GM21360 (cell line): ENCODE measurements at regions not wholly inside any gene's neighbourhood (a gene's known extent, or its start where the extent isn't known, plus 50 kb on each side); places are given as distances from the start of the nearest gene placed in this dataset.
"Not testable (repeated sequence)": the region's sequence is repeated elsewhere in the genome, so short reads cannot be mapped to it uniquely, and the experiment has no call there.

ENCODE experiments used
- ATAC-seq: cut with Tn5 transposase; IDR thresholded peaks from one replicate; pipeline ENCODE4 v1.9.1; 2021; ENCODE audit warnings: mild to moderate bottlenecking, moderate library complexity; ENCODE audit not compliant: unreplicated experiment

DNA sequence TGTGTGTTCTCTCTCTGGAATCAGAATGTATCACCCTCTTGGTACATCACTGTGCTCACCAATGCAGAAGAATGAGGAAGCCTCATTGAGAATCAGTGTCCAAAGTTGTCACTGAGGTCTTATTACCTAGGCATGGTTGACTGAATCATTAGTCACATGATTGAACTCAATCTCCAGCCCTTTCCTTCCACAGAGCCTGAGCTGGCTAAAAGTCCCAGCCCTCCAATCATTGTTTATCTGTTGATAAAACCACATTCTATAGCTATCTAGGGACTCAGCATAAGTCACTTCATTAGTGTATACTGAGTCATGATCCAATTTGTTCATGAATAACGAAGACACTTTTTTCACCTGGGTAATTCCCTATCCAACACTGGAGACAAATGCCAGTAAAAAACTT lies 396.8 kb downstream of the TRAM1L1 start:
- ATAC-seq, result no peak

DNA sequence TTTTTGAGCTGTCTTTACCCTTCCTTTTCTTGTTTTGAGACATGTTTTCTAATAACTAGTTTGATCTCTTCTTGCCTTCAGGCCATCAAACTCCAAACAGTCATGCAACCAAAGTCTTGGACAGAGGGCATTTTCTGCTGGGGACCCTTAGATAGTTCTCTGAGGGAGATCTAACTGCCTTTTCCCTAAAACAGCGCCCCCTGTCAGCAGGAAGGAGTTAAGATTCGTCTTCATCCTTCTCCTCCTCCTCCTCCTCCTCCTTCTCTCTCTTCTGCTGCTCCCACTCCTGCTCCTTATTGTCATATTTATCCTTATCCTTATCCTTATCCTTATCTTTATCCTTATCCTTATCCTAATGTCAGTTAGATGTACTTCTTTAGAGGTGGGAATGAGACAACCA lies 417.2 kb downstream of the TRAM1L1 start:
- no peak for ATAC-seq

DNA sequence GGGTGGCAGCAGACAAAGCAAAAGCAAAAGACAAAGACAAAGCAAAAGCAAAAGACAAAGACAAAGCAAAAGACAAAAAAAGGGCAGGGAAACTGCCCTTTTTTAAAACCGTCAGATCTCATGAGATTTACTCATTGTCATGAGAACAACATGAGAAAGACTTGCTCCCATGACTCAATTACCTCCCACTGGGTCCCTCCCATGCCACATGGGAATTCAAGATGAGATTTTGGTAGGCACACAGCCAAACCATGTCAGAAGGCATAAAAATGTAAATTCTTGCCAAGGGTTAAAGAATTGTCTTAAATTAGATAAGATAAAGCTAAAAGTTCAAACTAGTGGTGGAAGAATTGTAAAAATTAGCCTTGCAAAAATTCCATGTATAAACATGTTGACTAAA lies 419.7 kb downstream of the TRAM1L1 start:
- ATAC-seq, result no peak

DNA sequence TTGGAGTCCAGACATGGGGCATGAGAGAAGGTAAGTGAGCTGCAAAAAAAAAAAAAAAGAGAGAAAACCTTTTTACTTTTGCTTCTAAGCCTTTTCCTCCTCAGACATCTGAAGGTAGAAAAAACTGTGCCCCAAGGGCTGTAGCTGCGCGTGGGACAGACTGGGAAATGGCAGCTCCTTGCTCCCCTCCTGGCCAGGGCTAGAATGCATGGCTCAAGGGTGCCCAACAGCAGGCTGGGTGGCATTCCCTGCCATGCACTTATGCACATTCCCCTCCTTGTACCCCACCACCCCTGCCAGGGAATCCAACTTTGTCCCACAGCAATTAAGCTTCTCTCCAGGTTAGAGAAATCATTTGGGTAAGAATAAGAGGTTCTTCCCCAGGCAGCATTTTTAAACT lies 421.2 kb downstream of the TRAM1L1 start:
- ATAC-seq, result no peak

DNA sequence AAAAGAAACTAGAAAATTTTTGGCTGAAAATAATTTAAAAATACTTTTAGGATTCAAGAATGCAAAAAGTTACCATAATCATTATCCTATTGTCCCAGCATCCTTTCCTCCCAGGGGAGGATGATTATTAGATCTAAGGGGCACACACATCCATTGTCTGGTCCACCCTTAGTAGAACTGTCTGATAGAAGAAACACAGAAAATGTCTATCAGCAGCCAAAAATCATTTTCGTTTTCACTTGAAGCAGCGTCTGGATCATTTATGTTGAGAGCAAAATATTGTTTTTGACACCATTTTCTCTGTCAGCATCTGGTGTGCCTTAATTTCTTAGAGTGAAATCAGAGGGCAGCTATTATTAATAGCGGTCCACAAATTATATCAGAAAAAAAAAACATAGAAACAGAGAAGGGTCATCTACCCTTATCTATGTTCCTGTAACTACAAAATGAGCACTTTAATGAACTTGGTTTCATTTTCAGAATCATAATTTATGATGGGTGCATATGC lies 446.3 kb downstream of the TRAM1L1 start:
- ATAC-seq, result no peak

DNA sequence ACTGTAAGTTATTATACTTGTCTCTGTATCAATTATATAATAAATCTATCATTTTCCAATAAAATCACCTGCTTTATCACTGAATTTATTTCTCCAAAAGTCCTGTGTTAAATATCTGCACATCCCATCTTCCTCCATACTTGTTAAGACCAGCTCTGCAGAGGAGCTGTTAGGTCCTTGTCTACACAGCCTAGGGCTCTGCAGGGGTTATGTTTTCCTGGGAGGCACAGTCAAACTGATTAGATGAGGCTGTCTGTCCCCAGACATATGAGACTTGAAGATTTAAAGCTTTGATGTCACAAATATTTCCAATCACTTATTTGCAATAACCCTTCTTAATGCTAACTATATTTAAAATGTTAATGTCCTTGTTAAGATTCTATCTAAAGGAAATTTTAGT lies 446.8 kb downstream of the TRAM1L1 start:
- ATAC-seq, result no peak

DNA sequence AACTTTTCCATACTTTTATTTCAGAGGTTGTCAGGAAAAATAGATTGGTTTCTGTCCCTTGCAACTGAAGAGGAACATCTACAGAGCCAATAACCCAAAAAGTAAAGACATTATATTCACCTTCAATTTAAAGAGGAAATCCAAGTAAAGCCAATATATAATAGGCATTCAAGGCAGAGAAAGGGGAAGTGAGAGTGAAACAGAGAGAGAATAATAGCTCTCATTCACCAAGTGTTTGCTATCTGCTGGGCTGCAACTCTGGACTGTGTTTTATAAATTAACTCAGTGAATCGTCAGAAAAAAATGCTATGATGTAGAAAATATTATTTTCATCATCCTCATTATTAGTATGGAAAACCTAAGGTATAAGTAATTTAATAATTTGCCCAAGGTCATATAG lies 448.5 kb downstream of the TRAM1L1 start:
- peak; percentile 99 for ATAC-seq

DNA sequence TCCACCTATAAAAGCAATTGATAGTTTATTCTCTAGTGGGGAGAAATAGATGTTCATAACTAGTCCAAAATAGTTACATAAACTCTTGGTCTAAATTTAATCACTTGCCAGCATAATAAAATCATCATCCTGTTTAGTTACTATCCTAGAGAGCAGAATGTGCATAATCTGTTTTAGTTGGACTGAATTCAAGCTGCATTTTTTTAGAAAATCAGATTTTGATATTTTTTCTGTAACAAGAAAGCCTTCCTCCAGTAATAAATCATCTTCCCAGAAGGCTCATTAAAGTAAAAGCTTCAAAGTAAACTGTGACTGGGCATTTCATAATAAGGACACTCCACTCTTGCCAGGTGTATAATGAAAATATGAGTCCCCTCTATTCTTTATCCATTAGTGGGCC lies 453.1 kb downstream of the TRAM1L1 start:
- ATAC-seq, result no peak

DNA sequence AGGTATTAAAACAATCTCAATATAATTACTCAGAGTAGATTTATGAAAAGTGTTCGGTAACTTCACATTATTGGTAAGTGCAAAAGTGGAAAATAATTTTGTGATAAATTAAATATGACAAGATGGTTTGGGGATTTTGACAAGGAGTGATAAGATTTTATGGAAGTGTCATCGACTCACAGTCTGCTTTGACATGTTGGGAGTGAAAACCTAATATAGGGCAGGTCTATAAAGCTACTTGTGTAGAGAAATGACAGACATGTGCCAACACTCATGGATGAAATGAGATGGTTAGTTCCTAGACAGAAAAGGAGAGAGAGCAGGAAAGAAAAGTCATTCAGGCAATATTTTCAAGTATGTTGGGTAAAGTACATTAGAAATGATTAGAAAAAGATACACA lies 456.8 kb downstream of the TRAM1L1 start:
- ATAC-seq, result no peak

DNA sequence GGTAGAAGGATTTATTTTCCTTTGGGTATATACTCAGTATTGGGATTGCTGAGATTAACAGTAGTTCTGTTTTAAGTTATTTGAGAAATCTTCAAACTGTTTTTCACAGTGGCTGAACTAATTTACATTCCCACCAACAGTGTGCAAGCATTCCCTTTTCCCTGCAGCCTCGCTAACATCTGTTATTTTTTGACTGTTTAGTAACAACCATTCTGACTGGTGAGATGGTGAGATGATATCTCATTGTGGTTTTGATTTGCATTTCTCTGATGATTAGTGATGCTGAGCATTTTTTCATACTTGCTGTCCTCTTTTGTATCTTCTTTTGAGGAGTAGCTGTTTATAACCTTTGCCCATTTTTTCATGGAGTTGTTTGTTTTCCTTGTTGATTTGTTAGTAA lies 457.8 kb downstream of the TRAM1L1 start:
- no peak for ATAC-seq

DNA sequence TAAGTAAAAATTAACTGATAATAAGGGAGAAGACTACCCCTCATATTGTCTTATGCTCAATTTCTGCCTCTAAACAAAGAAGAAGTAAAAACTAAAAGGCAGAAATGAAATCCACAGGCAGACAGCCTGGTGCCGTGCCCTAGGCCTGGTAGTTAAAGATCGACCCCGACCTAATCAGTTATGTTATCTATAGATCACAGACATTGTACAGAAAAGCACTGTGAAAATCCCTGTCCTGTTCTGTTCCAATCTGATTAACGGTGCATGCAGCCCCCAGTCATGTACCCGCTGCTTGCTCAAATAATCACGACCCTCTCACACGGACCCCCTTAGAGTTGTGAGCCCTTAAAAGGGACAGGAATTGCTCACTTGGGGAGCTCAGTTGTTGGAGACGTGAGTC lies 465.9 kb downstream of the TRAM1L1 start:
- not testable (repeated sequence) for ATAC-seq

DNA sequence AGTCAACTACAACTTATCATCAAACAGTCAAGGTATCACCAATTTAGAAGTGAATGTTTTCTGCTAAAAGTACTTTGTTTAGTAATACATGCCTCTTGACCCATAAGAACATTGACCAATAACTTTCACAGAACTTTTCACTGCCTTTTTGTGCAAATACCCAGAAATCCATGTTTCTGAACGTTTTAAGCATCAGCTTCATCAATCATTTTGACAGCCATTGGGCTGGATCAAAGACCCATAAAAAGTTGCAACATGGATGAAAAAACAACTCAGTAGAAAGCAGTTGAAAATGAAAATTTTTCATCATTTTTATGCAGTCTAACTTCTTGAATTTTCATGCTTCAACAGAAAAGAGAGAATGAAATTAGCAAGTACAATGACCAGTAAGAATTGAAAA lies 466.7 kb downstream of the TRAM1L1 start:
- ATAC-seq, result no peak

DNA sequence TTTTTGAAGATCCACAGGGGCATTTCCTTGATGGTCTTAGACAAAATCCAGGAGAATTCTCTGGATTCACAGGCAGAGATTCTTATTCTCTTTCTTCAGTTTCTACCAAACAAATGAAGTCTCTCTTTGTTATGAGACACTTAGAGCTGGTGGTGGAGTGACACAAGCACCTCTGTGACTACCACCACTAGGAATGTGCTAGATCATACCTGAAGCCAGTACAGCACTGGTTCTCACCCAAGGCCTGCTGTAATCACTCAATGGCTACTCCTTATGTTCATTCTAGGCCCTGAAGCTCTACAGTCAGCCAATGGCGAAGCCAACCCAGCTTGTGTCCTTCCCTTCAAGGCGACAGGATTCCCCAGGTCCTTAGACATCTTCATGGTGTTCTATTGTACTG lies 482.3 kb downstream of the TRAM1L1 start:
- no peak for ATAC-seq

DNA sequence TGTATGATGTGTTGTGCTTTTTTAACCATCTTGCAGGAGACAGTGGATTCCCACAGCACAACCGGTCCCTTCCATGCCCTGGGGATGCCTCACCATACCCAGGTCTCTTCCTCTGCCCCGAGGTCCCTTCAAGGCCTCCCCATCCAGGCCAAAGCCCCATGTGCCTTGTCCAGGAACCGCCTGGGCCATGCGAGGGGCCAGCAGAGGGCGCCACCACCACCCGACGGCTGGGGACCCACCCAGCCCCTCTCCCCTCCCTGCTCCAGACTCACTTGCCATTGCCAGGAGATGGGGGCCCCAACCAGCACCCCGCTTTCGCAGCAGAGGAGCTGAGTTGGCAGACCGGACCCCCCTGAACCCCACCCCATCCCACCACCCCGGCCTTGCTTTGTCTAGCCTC lies 485.5 kb downstream of the TRAM1L1 start:
- ATAC-seq, result no peak

DNA sequence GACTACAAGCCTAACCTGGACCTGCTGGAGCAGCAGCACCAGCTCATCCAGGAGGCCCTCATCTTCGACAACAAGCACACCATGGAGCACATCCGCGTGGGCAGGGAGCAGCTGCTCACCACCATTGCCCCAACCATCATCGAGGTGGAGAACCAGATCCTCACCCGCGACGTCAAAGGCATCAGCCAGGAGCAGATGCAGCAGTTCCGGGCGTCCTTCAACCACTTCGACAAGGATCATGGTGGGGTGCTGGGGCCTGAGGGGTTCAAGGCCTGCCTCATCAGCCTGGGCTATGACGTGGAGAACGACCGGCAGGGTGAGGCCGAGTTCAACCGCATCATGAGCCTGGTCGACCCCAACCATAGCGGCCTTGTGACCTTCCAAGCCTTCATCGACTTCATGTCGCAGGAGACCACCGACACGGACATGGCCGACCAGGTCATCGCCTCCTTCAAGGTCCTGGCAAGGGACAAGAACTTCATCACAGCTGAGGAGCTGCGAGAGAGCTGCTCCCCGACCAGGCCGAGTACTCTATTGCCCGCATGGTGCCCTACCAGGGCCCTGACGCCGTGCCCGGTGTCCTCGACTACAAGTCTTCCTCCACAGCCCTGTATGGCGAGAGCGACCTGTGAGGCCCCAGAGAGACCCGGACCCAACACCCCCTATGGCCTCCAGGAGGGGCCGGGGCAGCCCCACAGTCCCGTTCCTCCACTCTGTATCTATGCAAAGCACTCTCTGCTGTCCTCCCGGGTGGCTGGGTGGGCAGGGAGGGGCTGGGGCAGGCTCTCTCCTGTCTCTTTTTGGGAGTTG lies 486.2 kb downstream of the TRAM1L1 start:
- ATAC-seq, result no peak

DNA sequence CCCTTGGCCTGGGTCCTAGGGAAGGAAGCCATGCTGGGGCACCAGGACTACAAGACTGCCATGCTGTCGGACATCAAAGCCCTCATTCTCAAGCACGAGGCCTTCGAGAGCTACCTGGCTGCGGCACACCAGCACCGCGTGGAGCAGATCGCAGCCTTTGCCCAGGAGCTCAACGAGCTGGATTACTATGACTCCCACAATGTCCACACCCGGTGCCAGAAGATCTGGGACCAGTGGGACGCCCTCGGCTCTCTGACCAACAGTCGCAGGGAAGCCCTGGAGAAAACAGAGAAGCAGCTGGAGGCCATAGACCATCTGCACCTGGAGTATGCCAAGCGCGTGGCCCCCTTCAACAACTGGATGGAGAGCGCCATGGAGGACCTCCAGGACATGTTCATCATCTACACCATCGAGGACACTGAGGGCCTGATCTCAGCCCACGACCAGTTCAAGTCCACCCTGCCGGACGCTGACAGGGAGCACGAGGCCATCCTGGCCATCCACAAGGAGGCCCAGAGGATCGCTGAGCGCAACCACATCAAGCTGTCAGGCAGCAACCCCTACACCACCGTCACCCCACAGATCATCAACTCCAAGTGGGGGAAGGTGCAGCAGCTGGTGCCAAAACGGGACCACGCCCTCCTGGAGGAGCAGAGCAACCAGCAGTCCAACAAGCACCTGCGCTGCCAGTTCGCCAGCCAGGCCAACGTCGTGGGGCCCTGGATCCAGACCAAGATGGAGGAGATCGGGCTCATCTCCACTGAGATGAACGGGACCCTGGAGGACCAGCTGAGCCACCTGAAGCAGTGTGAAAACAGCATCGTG lies 487.0 kb downstream of the TRAM1L1 start:
- ATAC-seq, result no peak

DNA sequence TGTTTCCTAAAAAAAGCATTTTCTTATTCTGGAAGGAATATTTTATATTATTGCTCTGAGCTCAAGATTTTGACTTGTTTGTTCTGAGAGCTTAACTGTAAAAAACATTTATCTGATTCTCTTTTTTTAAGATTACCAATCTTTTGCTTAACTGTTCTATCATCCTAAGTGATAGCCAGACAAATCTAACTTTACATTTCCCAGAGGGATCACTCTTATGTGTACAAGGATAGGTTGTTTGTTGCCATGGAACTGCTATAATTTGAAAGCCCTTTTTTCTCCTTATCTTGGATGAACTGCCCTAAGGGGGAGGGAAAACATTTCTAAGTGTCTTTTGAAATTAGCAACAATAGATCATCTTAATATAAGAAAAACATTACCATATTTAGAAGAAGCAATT lies 494.7 kb downstream of the TRAM1L1 start:
- ATAC-seq, result no peak

DNA sequence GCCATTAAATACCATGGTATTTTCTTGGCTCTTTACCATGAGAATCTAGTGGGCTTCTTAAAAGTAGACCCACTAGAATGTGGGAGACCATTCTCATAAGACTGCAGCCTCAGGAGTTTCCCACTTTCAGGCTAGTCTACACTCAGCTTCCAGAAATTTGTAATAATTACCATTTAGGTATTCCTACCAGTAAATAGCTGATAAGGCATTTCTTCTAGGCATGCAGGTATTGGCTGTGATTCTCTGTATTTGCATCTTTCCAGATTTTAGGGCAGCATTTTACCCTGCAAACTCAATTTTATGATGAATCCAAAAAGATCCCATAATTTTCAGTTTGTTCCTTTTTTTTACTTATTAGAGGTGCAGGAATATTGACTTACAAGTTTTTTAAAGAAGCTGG lies 496.6 kb downstream of the TRAM1L1 start:
- ATAC-seq, result no peak

DNA sequence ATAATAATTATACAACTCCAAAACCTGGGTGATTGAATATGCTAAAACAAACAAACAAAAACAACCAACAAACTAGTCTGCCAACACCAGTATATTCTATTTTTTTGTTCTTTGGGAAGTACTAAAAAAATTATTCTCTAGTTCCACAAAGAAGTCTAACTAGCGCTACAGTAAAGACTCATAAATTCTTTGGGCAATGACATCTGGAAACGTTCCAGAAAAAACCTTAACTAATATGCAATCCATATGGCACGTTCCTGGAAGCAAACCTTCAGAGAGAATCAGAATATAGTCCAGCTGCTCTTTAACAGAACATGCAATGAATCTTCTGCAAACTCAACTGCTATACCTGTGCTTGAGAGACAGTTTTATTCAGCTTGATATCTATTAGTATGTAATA lies 500.1 kb downstream of the TRAM1L1 start:
- no peak for ATAC-seq

DNA sequence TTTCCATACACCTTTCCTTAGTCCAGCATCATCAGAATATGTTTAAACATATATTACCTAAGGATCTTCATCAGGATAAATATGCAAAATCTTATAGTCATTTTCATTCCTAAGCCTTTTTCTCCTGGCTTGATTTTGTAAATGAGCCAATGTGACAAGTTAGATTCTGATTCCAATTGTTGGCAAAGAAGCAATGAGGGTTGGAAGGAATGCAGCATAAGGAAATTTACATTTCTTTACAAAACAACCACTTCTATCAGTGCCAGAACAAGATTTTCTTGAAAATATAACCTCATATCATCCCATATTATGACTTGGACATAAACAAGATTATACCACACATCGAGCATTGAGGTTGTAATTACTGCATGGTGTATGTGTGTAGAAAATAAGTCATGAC lies 508.1 kb downstream of the TRAM1L1 start:
- ATAC-seq, result no peak

DNA sequence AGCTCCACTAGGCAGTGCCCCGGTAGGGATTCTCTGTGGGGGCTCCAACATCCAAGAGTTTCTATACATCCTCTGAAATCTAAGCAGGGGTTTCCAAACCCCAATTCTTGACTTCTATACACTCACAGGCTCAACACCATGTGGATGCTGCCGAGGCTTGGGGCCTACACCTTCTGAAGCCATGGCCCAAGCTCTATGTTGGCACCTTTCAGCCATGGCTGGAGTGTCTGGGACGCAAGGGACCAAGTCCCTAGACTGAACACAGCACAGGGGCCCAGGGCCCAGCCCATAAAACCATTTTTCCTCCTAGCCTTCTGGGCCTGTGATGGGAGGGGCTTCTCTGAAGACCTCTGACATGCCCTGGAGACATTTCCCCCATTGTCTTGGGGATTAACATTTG lies 511.8 kb downstream of the TRAM1L1 start:
- no peak for ATAC-seq

DNA sequence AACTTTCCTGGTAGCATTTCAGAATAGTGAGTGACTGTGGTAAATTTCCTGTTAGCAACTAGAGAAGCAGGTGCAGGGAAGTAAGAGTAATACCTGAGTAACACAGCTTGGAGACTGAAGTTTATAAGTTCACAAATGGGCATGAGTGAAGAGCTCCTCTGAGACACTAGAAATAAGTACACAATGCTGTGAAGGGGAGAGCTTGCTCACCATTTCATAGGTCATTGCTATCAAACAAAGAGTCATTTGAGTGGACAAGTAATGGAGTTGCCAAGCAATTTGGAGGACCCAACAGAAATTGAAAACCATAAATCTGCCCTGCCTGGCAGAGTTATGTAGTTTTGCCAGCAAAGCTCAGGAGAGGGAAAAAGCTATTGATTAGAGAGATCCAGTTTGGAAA lies 523.6 kb downstream of the TRAM1L1 start:
- no peak for ATAC-seq
